ENCODE measurements at regions not wholly inside any gene's neighbourhood (a gene's known extent, or its start where the extent isn't known, plus 50 kb on each side); places are given as distances from the start of the nearest gene placed in this dataset.

GRCh38 chr3:76345878-76346277, 560.5 kb upstream of the ZNF717 start:
- no peaks in the 10 kb centered on the region for H3K9me3 ChIP-seq
- H3K27ac ChIP-seq, result no peak overlapping the region
- no peaks in the 10 kb centered on the region for H3K27me3 ChIP-seq
- DNase-seq, result no peak
- WGBS, 2 donors, result 59 to 68% methylated on average over 2 of the region's 2 CpGs
- no peak overlapping the region for H3K4me3 ChIP-seq
- H3K4me1 ChIP-seq, result no peaks in the 10 kb centered on the region
- intact Hi-C loops (cut with DNase I; ENCODE audit: low total_unique reads), result no loop called here
- H3K36me3 ChIP-seq (ENCODE audit: low read depth, missing control alignments), result no peaks in the 10 kb centered on the region
- TF ChIP-seq CTCF (IDR thresholded peaks at IDR 0.05) (no peak), POLR2A (IDR thresholded peaks at IDR 0.05) (no peak)

- DNase-seq, result no peak
- no peak overlapping the region for H3K4me3 ChIP-seq
Measured at GRCh38 chr3:76346690-76347089, 561.3 kb upstream of the ZNF717 start.

GRCh38 chr3:76349715-76350480, 564.5 kb upstream of the ZNF717 start:
- Histone ChIP-seq H3K4me3 (no peak overlapping the region), H3K27ac (no peak overlapping the region), H3K4me1 (no peaks in the 10 kb centered on the region), H3K27me3 (no peaks in the 10 kb centered on the region), H3K36me3 (ENCODE audit: low read depth, missing control alignments) (no peaks in the 10 kb centered on the region), H3K9me3 (no peaks in the 10 kb centered on the region)
- DNase-seq, result no peak
- intact Hi-C loops (cut with DNase I; ENCODE audit: low total_unique reads), result no loop called here
- TF ChIP-seq CTCF (IDR thresholded peaks at IDR 0.05), result no peak
- no peak for TF ChIP-seq POLR2A (IDR thresholded peaks at IDR 0.05)
- 94 to 100% methylated on average over 3 of the region's 3 CpGs for WGBS, 2 donors

More at GRCh38 chr3:76346690-76347089, 561.3 kb upstream of the ZNF717 start:
- H3K4me1 ChIP-seq, result no peaks in the 10 kb centered on the region
- H3K27ac ChIP-seq, result no peak overlapping the region
- H3K27me3 ChIP-seq, result no peaks in the 10 kb centered on the region
- no peaks in the 10 kb centered on the region for H3K36me3 ChIP-seq (ENCODE audit: low read depth, missing control alignments)
- 82 to 84% methylated on average over 3 of the region's 3 CpGs for WGBS, 2 donors
- H3K9me3 ChIP-seq, result no peaks in the 10 kb centered on the region
- TF ChIP-seq CTCF (IDR thresholded peaks at IDR 0.05) (no peak), POLR2A (IDR thresholded peaks at IDR 0.05) (no peak)
- intact Hi-C loops (cut with DNase I; ENCODE audit: low total_unique reads), result no loop called here

- H3K36me3 ChIP-seq (ENCODE audit: low read depth, missing control alignments), result no peaks in the 10 kb centered on the region
- intact Hi-C loops (cut with DNase I; ENCODE audit: low total_unique reads), result no loop called here
- WGBS, 2 donors, result 79 to 84% methylated on average over 1 of the region's 1 CpG
- no peak for TF ChIP-seq POLR2A (IDR thresholded peaks at IDR 0.05)
- H3K27ac ChIP-seq, result no peak overlapping the region
- H3K4me1 ChIP-seq, result no peaks in the 10 kb centered on the region
- H3K4me3 ChIP-seq, result no peak overlapping the region
- no peaks in the 10 kb centered on the region for H3K27me3 ChIP-seq
- H3K9me3 ChIP-seq, result no peaks in the 10 kb centered on the region
- no peak for DNase-seq
Measured at GRCh38 chr3:76352051-76352450, 566.7 kb upstream of the ZNF717 start.

- WGBS, 2 donors, result 77 to 82% methylated on average over 9 of the region's 9 CpGs
- no peak for DNase-seq
- no peaks in the 10 kb centered on the region for H3K36me3 ChIP-seq (ENCODE audit: low read depth, missing control alignments)
- no peaks in the 10 kb centered on the region for H3K4me1 ChIP-seq
- intact Hi-C loops (cut with DNase I; ENCODE audit: low total_unique reads), result no loop called here
- H3K27ac ChIP-seq, result no peak overlapping the region
- H3K9me3 ChIP-seq, result no peaks in the 10 kb centered on the region
- TF ChIP-seq CTCF (IDR thresholded peaks at IDR 0.05), result no peak
- TF ChIP-seq POLR2A (IDR thresholded peaks at IDR 0.05), result no peak
- no peak overlapping the region for H3K4me3 ChIP-seq
- H3K27me3 ChIP-seq, result no peaks in the 10 kb centered on the region
Measured at GRCh38 chr3:76352511-76353284, 567.3 kb upstream of the ZNF717 start.

All from testis (tissue), 2 donors.